HepG2 (cell line): ENCODE measurements at regions not wholly inside any gene's neighbourhood (a gene's known extent, or its start where the extent isn't known, plus 50 kb on each side); places are given as distances from the start of the nearest gene placed in this dataset.
A peak's percentile ranks its signal among the peaks of the same experiment; 100 is the strongest.

Source experiments
- ARID3A ChIP-seq: IDR thresholded peaks from 2 replicates; pipeline ENCODE4 v1.6.1; 2012; ENCODE audit warnings: low read depth, low read length, improper control_type of control experiment
- CENPBD1 ChIP-seq: sonication (generic); formaldehyde crosslinking; IDR thresholded peaks from 2 replicates; pipeline ENCODE4 v1.8.0; 2022; ENCODE audit warnings: missing genetic modification reagents, low read depth, mild to moderate bottlenecking, borderline replicate concordance
- E2F1 ChIP-seq: sonication (generic); formaldehyde crosslinking; IDR thresholded peaks from 2 replicates; pipeline ENCODE4 v1.5.0; 2020; ENCODE audit warnings: missing genetic modification reagents
- HHEX ChIP-seq: IDR thresholded peaks from 2 replicates; pipeline ENCODE4 v1.6.1; 2016; ENCODE audit warnings: control low read depth
- HNRNPH1 ChIP-seq: fragments of 200-400 bp; formaldehyde crosslinking; optimal IDR thresholded peaks from 2 replicates; pipeline ENCODE3; 2017; ENCODE audit warnings: mild to moderate bottlenecking, low read depth, low read length
- HOXA3 ChIP-seq: sonication (generic); formaldehyde crosslinking; IDR thresholded peaks from 2 replicates; pipeline ENCODE4 v1.5.0; 2020; ENCODE audit warnings: missing genetic modification reagents
- HOXA5 ChIP-seq: sonication (generic); formaldehyde crosslinking; IDR thresholded peaks from 2 replicates; pipeline ENCODE4 v1.4.0; 2020; ENCODE audit warnings: missing genetic modification reagents
- MIER3 ChIP-seq: IDR thresholded peaks from 2 replicates; pipeline ENCODE4 v1.6.1; 2016; ENCODE audit warnings: missing compliant biosample characterization, borderline replicate concordance
- MTF2 ChIP-seq: sonication (generic); formaldehyde crosslinking; IDR thresholded peaks from 2 replicates; pipeline ENCODE4 v1.5.0; 2020; ENCODE audit warnings: missing genetic modification reagents, borderline replicate concordance
- MYPOP ChIP-seq: sonication (generic); formaldehyde crosslinking; IDR thresholded peaks from 2 replicates; pipeline ENCODE4 v1.8.1; 2023; ENCODE audit warnings: mild to moderate bottlenecking, moderate library complexity, missing genetic modification reagents
- SALL2 ChIP-seq: sonication (generic); formaldehyde crosslinking; IDR thresholded peaks from 2 replicates; pipeline ENCODE4 v1.8.1; 2023; ENCODE audit warnings: mild to moderate bottlenecking, missing genetic modification reagents, inconsistent platforms
- SMAD3 ChIP-seq: sonication (generic); formaldehyde crosslinking; IDR thresholded peaks from 2 replicates; pipeline ENCODE4 v1.4.0; 2020; ENCODE audit warnings: missing genetic modification reagents
- SMYD3 ChIP-seq: sonication (generic); formaldehyde crosslinking; IDR thresholded peaks from 2 replicates; pipeline ENCODE4 v1.8.1; 2023; ENCODE audit warnings: mild to moderate bottlenecking, missing genetic modification reagents
- TEAD3 ChIP-seq: optimal IDR thresholded peaks from 2 replicates; pipeline ENCODE3; 2016; ENCODE audit warnings: borderline replicate concordance
- ZKSCAN8 ChIP-seq: IDR thresholded peaks from 2 replicates; pipeline ENCODE4 v1.6.1; 2016; ENCODE audit warnings: borderline replicate concordance, missing genetic modification reagents, missing compliant biosample characterization
- ZNF556 ChIP-seq: sonication (generic); formaldehyde crosslinking; IDR thresholded peaks from 2 replicates; pipeline ENCODE4 v1.4.0; 2020; ENCODE audit warnings: mild to moderate bottlenecking, missing genetic modification reagents, borderline replicate concordance
- ZNF574 ChIP-seq: sonication (generic); formaldehyde crosslinking; IDR thresholded peaks from 2 replicates; pipeline ENCODE4 v1.4.0; 2020; ENCODE audit warnings: missing genetic modification reagents
- ZNF788 ChIP-seq: sonication (generic); formaldehyde crosslinking; IDR thresholded peaks from 2 replicates; pipeline ENCODE4 v1.5.0; 2020; ENCODE audit warnings: mild to moderate bottlenecking, missing genetic modification reagents, borderline replicate concordance
- ZSCAN25 ChIP-seq: sonication (generic); formaldehyde crosslinking; IDR thresholded peaks from 2 replicates; pipeline ENCODE4 v1.8.0; 2022; ENCODE audit warnings: mild to moderate bottlenecking, missing genetic modification reagents

GRCh38 chr17:68777243-68777855, 176.2 kb upstream of the FAM20A start (continued):
- TF ChIP-seq ZSCAN25 (CRISPR knock-in tag) (no peak), MIER3 (CRISPR knock-in tag) (peak; percentile 23; the same call in 1 of the 2 replicates), HOXA5 (CRISPR knock-in tag) (peak; percentile 55; the same call in 1 of the 2 replicates), ZKSCAN8 (CRISPR knock-in tag) (peak; percentile 67; the same call in 1 of the 2 replicates), E2F1 (0 out of 2 replicates have a peak, but pooled peaks have one; percentile 26), HNRNPH1 (no peak), ARID3A (no peak), SMAD3 (CRISPR knock-in tag) (peak; percentile 68; the same call in 1 of the 2 replicates), ZNF574 (CRISPR knock-in tag) (0 out of 2 replicates have a peak, but pooled peaks have one; percentile 14), HHEX (CRISPR knock-in tag) (no peak), ZNF788 (no peak), TEAD3 (CRISPR knock-in tag) (peak; percentile 76), MYPOP (CRISPR knock-in tag) (no peak; the same call in 1 of the 2 replicates), MTF2 (CRISPR knock-in tag) (no peak), ZNF556 (CRISPR knock-in tag) (no peak), CENPBD1 (CRISPR knock-in tag) (no peak), SMYD3 (CRISPR knock-in tag) (0 out of 2 replicates have a peak, but pooled peaks have one; percentile 12), SALL2 (CRISPR knock-in tag) (0 out of 2 replicates have a peak, but pooled peaks have one; percentile 18), HOXA3 (CRISPR knock-in tag) (peak; percentile 12; the same call in 1 of the 2 replicates)
